Suppressor macrophage (primary cell): ENCODE measurements at regions not wholly inside any gene's neighbourhood (a gene's known extent, or its start where the extent isn't known, plus 50 kb on each side); places are given as distances from the start of the nearest gene placed in this dataset.
A peak's percentile ranks its signal among the peaks of the same experiment; 100 is the strongest.

ENCODE experiments used
- DNase-seq, 4 experiments: peaks; one replicate each; pipeline ENCODE4 v3.0.0-alpha.2; 2020 to 2022

DNA sequence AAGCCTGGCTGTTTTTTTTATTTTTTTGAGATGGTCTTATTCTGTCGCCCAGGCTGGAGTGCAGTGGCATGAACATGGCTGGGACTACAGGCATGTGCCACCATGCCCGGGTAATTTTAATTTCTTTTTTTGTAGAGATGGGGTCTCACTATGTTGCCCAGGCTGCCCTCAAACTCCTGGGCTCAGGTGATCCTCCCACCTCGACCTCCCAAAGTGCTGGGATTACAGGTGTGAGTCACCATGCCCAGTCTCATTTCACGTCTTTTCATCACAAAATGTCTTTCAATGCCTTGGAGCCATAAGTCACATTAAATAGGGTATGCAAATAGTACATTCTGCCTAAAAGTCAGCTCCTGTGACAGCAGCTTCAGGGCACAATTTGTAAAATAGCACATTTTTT, 52.8 kb downstream of the SOX2 start:
- DNase-seq = no peak

DNA sequence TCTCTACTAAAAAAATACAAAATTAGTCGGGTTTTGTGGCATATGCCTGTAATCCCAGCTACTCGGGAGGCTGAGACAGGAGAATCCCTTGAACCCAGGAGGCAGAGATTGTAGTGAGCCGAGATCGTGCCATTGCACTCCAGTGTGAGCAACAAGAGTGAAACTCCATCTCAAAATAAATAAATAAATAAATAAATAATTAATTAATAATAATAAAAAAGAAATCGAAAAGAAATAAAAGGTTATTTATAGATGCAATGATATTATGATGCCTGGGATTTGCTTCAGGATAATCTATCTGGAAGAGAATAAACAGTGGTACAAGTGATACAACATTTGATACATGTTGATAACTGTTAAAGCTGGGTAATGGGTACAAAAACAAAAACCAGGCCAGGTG, 58.6 kb downstream of the SOX2 start:
- no peak for DNase-seq

DNA sequence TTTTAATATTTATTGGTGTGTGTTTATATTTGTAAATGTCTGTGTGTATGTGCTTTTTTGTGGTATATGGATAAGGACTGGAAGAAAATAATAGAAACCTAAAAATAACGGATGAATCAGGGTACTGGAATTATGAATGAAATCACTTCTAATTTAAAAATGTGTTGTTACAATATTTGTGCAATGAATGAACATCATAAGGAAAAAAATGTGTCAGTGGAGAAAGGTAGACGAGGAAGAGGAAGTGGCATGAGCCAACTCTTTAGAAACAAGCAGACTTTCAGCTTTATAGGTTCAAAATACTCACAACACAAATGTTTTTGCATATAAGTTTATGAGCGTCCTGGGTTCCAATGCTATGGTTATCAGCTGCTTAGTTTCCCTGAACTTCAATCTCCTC, 59.4 kb downstream of the SOX2 start:
- no peak for DNase-seq

DNA sequence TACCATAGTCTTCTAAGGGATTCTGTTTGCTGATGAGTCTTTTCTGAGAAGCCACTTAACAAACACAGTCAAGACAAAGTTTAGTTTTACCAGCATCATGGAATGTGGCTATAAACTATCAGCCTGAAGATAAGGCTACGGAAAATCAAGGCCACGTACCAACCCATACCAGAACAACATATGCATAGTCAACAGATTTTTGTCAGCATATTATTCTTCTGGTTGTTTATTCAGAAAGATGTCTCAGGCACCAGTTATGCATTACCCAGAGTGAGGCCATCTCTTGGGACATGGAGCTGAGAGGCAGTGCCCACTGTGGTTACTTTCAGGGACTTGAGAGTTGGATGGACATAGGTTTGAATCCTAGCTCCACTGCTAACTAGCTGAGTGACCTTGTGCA, 60.4 kb downstream of the SOX2 start:
- DNase-seq = no peak

DNA sequence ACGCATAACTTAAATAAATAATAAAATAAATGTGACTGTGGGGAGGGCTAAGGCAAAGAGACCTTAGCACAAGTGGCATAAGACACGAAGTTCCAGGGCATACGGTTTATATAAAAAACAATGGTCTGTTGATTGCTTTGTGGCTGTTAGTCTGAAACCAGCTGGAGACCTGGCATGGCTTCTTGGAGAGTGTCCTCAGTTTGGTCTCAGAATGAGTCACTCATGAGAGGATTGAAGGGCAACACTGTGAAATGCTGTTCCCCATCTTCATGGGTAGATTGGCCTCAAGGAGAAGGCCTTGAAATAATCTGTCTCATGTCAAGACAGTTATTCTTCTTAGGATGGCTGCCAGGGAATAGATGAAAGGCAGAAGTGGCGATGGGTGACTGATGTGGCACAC, 62.2 kb downstream of the SOX2 start:
- no peak for DNase-seq

DNA sequence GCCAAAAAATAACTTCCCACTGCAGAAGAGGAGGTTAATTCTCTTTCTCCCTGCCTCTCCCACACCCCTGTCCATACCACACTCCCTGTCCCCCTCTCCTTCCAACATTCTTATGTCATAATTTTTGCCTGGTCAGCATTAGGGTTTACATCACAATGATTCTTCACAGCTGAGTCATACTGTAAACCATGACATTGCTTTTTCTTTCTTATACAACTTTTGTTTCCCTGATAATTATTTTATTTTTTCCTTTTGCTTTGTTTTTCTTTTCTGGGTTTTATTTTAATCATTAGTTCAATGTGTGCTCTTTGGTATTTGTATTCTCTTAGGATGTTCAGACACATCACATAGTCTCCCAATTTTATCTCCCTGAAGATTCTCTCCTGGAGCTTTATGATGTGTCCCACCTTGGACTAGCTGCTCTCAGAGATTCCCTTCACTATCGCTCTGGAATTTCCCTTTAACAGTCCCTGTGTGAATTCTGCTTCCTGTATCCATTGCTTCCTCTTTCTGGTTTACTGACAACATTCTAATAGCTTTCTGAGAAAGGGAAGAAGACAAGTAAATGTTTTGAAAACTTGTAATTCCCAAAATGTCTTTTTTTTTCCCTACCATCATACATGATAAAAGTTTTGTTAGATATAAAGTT, 70.7 kb downstream of the SOX2 start:
- DNase-seq = peak in 3 of 4 experiments; percentile 9 to 40 (median 37)

DNA sequence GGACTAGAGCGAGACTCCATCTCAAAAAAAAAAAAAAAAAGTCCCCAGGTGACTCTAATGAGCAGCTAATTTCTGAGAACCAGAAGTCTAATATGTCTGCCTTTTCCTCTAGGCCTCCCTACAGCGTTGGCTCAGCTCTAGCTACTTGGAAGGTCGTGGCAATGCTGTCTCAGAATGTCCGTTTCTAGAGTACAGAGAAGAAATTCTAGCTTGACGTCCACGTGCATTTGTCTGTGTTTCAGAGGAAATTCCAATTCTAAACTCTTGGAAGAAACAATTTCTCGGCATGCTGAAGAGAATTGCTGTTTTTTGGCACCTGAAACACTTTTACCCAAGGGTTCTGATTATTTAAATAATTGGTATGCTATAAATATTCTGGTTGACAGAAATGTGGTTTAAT, 78.8 kb downstream of the SOX2 start:
- DNase-seq = no peak

DNA sequence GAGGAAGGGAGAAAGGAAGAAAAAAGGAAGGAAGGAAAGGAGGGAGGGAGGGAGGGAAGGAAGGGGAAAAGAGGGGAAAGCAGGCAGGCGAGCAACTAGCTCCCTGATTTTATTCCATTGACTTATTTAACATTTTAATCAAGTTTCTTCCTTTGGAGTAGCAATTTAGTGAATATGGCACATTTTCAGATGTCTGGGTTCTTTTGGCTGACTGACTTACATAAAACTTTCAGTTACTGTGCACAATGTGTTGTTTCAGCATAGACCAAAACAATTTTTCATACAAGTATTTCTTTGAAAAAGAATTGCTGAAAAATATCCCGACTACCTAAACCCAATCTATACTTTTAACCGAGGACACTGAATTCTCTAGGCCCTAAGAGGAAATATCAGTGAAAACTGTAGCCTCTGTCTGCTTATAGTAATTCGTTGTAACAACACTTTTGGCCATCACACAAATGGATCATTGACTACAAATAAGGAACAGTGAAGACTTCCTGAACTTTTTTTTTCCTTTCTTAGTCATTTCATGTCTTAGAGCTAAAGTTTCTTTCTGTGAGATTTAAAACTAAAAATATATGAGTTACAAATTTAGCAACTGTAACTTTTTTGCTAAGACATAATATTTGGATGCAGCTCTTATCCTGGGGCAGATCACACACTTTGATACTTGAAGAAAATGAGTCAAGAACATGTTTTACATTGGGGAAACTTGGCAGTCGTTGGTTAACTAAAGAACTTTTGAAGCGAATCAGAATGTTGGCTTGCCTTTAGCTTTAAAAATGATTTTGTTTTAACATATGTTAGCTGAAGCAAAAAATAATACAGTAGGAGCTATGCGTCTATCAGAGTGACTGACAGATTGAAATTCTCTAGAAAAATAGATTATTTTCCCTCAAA, 79.6 kb downstream of the SOX2 start:
- DNase-seq = no peak

DNA sequence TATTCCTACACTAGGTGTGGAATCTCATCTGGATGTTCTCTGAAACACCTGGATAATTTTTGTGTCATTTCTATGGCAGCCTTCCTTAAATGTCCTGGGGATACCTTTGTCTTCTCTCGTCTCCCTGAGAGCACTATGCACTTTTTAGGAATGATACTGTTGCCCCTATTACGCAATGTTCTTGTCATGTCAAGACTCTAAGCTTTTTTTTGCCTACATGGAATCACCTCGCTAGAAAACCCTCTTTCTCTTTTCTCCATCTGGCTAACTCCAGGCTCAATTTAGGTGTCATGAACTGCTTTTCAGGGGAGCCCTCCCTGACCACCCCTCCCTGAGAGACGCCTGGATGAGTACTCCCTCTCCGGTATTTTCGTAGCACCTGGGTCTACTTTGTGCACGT, 81.3 kb downstream of the SOX2 start:
- DNase-seq = no peak

DNA sequence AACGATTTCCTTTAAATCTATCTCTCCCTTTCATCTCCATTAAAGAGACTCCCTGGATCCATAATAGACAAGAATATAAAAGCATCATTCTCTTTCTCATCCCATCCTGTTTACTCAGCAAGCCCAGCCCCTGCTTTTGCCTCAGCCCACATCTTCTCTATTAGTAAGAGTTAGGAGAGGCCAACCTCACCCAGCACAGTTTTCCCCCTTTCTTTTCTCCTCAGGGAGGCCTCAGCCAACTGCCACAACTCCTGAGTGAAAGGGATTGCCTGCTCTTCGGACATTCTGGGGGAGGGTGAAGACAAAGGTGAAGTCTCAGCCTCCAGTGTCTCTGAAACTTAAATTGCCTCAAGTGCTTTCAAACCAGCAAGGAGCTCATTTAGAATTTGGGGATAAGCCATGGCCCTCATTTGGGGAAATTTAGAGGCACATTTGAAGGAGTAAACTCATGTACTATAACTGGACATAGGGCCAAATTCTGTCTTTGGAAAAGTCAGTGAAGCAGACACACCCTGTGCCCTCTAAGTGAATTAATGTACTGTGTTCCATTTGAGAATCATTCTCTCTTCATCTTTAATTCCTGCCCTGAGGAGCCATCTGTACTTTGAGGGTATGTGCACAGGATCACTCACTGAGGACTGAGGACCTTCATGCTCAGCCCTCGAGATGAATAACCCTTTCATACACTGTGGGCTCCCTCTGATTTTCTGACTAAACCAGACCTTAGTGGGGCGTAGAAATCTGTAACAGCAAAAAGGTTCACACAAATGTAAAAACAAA, 82.5 kb downstream of the SOX2 start:
- DNase-seq = no peak

DNA sequence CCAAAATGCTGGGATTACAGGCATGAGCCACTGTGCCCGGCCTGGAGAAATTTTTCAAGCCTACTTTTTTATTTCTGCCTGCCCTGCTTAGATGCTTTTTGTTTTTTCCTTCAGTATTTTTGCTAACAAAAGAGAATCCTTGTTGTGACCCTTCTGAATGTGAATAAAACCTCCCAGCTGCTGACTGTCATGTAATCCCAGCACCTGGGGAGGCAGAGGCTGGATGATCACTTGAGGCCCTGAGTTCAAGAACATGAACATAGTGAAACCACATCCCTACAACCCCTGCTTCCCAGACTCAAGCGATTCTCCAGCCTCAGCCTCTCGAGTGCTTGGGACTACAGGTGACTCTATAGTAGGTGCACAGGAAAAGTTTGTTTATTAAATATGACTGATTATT, 84.9 kb downstream of the SOX2 start:
- DNase-seq = no peak

DNA sequence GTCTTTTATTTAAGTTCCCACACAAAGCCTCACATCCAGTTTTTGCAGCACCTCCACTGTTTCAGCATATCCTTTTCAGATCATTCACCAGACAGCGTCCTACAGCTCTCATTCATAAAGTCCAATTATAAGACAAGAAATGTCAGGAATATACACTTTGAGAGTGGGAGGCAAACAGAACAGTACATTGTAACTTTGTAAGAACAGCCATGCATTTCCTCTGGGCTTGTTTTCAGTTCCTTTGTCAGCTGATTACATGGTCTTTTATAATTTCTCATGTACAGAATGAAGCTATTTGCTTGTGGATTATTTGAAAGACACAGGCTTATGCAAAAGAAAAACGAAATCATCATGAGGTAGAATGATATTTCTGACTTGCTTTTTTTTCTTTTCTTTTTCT, 85.7 kb downstream of the SOX2 start:
- DNase-seq = no peak

DNA sequence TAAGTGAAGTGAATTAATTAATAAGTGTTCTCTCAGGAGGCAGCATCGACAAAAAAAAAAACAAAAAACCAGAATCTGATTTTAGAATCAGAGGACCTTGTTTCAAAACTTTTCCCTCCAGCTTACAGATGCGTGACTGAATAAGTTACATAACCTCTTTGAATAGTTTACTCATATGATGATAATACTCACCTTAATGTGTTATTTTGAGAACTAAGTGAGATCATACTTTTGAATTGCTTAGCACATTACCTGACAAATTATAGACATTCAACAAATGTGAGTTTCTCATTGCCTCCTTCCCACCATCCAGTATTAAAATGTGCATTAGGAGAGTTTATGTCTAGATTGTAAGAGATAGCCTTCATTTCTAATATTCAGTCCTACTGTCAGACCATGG, 94.0 kb downstream of the SOX2 start:
- no peak for DNase-seq

DNA sequence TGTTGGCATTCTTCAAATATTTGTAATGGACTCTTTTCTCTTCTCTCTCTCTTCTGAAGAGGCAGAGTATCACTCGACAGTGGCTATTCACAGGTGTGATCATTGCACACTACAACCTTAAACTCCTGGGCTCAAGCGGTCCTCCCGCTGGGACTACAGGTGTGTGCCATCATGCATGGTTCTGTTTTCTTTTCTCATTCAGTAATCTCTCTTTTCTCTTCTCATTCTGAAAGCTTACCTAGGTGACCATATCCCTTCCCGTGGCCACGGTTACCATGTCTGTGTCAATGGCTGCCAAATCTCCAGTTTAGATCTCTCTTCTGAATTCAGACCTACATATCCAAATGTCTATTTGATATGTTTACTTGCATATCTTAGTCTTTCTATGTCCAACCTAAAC, 96.3 kb downstream of the SOX2 start:
- no peak for DNase-seq

DNA sequence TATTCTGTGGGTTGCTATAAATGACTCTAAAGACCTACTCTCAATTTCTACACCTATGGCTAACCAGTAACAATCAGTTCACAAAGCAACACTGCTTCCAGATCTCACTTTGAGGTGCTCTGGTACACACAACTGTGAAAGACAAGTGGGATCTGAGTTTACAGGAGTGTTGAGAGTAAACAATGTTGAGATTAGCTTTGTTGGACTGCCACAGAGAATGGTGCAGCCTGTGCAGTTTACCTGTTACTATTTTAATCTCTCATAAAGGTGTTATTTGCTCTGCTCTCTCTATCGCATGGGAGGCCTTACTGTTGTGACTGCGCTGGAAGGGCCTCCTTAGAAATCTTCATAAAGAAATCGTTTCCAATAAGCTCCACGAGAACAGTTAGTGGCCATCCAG, 112.0 kb downstream of the SOX2 start:
- no peak for DNase-seq

DNA sequence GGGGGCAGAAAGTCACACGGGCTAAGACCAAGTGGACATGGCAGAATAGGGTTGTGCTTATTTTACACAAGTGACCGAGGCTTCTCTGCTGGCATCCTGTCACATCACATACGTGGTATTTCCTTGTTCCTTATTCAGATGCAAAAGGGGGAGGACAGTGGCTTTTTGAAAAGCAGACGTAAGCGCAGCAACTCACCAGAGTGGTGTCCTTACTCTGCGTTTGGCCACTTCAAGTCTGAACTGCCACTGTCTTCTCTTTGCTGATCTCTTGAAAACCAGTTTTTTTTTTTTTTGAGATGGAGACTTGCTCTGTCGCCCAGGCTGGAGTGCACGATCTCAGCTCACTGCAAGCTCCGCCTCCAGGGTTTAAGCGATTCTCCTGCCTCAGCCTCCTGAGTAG, 113.2 kb downstream of the SOX2 start:
- DNase-seq = no peak

DNA sequence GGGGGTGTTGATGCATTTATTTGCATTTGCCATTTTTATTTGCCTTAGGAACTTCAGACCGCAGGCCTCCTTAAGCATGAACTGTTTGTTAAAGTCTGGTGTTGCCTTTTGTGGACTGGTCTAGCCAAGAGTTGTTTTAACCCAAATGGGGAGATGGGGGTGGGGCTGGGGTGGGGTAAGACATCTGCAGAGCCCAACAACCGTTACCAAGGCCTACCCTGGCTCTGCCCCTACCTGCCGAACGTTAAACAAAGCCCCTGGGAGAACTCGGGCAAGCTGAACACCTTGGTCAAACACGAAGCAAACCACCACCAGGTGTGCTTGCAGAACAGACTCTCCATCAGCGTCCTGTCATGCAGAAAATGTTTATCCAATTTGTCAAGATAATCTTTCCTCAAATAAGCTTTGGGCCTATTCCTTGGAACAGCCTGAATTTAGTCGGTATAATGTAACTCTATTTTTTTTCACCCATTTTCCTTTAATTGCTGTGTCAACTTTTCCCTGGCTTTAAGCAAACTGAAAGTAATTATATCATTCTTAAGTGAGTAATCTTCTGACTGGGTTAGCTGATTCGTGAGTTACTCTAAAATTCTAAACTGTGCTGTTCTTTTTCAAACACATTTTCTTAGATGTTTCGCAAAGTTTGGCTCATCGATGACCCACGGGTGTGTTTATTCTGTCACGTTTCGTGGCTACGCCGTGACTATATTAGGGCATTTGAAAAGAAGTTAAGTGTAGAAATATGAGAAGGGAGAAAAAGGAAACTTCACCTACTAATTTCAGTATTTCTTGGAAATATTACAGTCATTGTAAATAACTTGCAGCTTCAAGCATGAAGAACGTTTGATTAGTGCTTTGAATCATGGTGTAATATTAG, 127.6 kb downstream of the SOX2 start:
- no peak for DNase-seq

DNA sequence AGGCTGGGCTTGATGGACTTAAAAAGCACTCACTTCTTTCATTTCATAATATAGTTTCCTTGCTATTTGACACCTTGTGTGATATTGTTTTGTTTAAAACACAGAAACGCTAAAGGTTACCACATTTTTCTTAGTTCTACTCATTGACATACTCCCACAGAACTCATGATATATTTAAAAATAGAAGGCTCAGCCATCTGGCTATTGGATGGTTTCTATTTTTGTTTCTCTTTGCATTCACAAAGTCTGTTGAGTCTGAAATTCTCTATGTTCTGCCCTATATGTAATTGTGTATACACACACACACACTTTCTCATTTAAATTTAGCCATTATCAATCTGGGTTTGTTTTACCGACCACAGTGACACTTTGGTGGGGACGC, 128.2 kb downstream of the SOX2 start:
- DNase-seq = no peak

DNA sequence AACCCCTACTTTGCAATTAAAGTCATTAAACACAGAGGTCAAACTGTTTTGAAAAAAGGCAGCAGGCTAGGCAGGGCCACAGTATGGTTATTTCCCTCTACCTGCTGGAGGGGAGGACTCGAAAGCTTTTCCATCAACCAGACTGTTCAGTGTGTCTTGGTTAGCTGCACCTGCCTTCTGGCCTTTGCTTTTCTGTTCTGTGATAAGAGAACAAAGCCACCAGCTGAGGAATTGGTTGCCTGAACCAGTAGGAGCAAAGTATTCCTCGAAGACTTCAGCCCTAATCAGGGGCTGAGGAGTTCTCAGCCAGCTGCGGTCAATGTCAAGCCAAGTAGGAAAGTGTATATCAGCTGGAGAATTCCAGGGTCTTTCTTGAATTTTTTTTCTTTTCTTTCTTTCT, 132.5 kb downstream of the SOX2 start:
- no peak for DNase-seq

DNA sequence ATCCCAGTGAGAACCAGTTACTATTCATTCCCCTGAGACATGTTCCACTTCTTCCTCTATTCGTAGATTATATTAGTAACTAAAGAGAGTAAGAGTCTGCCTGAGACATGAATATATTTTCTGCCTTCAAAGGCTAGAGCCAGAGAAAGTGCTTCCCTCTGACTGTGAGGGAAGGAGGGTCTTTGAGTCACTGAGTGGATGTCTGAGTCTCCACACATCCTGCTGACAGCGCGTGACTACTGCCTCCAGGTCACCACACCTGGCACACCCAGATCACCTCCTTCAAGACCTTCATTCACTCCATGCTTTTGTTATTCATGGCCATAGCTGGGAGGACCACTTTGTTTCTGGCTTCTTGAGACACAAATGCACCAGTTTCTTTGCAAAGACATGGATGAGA, 135.6 kb downstream of the SOX2 start:
- DNase-seq = no peak

DNA sequence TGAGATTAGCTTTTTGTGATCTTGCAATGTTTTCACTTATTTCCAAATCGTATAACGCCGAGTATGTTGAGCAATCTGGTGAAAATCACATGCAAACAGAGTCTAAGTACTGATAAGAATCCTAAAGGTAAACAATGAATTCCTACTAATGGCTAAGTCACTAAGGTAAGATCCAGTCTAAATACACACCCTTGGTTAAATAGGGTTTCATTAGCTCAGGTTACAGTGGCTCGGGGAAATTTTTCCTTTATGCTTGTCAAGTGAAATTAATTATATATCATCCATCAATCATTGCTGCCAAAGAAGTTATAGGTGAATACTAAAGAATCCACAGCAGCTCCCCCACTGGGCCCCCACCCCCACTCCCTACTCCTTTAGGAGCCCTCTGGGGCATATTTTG, 139.3 kb downstream of the SOX2 start:
- DNase-seq = no peak

DNA sequence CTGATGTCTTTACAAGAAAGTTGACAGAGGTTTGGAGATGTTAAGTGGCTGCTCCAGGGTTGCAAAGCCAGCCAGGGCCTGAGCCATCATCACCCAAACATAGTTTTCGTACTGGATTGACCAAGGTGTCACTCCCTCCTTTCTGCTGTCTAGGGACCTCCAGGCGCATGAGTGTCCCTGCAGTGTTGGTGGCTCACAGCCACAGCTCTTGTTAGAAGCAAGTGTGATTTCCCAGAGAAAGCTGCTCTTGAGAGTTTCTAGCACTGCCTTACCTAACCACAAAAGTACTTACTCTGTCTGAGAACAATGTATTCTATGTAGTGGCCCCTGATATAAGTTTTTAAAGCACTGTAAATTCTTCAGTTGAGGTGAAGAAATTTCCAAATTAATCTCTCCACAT, 144.1 kb downstream of the SOX2 start:
- no peak for DNase-seq

DNA sequence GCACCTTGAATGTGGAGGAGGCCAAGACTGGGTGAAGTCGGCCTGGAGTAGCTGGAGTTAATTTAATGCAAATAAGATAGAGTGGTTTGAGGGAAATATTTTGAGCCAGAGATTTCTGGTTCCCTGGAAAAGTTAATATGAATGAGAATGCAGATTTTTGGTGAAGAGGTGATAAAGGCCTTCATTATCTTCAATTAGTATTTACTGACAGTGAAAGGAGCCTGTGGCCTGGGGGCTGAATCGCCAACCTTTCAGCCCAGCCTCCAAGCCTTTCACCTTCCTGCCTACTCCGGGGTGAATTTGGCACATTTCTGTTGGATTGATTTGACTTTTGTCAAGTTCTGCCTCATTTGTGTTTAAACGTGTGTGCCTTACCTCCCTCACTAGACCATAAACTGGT, 147.8 kb downstream of the SOX2 start:
- DNase-seq = no peak
